Activated T-helper 1 cell treated with Interleukin-2 at 50 U/mL for 16 hours (primary cell): ENCODE measurements at regions not wholly inside any gene's neighbourhood (a gene's known extent, or its start where the extent isn't known, plus 50 kb on each side); places are given as distances from the start of the nearest gene placed in this dataset.
A peak's percentile ranks its signal among the peaks of the same experiment; 100 is the strongest.
"Not testable (repeated sequence)": the region's sequence is repeated elsewhere in the genome, so short reads cannot be mapped to it uniquely, and the experiment has no call there.

Experiments
- DNase-seq: peaks from one replicate; pipeline ENCODE4 v3.0.0-alpha.2; 2020; ENCODE audit warnings: low read depth

- DNase-seq: no peak
Measured at GRCh38 chr7:4525884-4526283, 156.2 kb upstream of the FOXK1 start.

DNA sequence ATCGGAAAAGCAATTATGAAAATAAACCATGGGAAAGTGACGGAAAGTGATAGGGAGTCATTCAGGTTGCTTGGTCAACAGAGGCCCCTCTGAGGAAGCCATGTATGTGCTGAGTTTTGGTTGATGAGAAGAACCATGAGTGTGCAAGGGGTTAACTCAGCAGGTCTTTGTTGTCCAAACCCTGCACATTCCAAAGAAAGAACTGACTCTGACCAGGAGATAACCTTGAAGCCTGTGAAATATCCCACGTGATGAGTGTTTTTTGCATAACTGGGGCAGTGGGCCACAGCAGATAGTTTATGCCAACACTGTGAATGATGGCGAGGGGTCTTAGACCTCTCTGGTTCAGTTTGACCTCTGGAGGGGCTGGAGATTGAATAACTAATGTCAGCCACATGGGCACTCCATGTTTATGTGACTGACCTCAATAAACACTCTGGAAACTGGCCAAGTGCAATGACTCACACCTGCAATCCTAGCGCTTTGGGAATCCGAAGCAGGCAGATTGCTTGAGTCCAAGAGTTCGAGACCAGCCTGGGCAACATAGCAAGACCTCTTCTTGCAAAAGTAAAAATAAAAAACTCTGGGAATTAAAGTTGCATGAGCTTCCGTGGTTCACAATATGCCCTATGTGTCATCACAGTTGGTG is 154.0 kb upstream of the FOXK1 start:
- no peak for DNase-seq

DNA sequence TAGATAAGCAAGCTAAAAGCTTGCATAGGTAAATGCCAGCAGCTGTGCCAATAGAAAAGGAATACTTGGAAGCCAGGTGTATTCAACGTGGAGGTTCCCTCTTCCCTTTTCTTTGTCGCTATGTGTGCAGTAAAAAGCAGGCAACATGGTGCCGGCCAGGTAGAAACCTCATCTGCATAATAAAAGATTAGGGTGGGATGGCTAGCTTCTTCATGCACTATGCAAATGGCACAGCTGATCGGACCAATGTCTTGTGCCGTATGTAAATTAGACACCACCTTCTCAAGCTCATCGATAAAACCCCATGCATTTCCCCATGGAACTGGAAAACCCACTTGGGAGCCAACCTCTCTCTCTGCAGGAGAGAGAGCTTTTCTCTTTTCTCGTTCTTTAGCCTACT is 150.9 kb upstream of the FOXK1 start:
- DNase-seq: no peak

- not testable (repeated sequence) for DNase-seq
Measured at GRCh38 chr7:4533339-4533738, 148.8 kb upstream of the FOXK1 start.

GRCh38 chr7:4549681-4550080 is 132.4 kb upstream of the FOXK1 start:
- no peak for DNase-seq

GRCh38 chr7:4550117-4550516 is 132.0 kb upstream of the FOXK1 start:
- DNase-seq: no peak

- DNase-seq: no peak
Measured at GRCh38 chr7:4552985-4553384, 129.1 kb upstream of the FOXK1 start.

- DNase-seq: no peak
Measured at GRCh38 chr7:4556868-4557793, 125.0 kb upstream of the FOXK1 start.

GRCh38 chr7:4561795-4562194 is 120.3 kb upstream of the FOXK1 start:
- DNase-seq: no peak

DNA sequence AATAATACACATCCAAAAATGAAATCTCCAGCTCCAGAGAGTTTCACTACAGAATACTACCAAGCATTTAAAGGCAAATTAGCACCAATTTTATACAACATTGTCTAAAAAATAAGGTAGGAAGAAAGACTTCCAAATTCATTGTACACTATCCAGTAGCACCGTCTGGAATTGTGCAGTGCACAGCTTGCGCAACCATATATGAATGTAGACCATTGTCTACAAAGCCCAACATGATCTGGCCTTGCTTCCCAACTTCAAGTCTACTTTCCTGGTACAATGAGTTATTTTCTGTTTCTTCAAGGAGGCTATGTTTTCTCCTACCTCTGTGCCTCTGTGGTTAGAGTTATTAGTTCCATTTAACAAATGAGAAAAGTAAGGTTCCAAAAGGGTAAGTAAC is 115.4 kb upstream of the FOXK1 start:
- DNase-seq: no peak

- DNase-seq: no peak
Measured at GRCh38 chr7:4574851-4575250, 107.2 kb upstream of the FOXK1 start.

DNA sequence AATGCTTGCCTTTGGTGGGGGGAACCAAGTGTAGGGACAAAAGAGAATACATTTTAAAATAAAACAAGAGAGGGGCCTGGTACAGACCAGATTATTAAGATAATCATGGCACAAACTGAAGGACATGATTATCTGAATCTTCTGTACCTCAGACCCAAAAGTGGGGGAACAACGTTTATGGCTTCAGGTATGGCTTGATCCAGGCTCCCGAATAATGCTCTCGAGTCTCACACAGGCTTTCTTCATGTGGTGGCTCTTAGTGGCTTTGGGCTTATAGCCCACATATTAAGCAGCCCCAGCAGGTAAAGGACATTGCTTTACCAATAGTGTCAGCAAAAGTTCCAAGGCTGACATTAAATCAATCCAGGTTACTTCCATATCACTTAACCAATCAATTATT is 106.8 kb upstream of the FOXK1 start:
- no peak for DNase-seq

- DNase-seq: no peak
Measured at GRCh38 chr7:4602905-4603842, 78.9 kb upstream of the FOXK1 start.

- DNase-seq: no peak
Measured at GRCh38 chr7:4603843-4604231, 78.3 kb upstream of the FOXK1 start.

DNA sequence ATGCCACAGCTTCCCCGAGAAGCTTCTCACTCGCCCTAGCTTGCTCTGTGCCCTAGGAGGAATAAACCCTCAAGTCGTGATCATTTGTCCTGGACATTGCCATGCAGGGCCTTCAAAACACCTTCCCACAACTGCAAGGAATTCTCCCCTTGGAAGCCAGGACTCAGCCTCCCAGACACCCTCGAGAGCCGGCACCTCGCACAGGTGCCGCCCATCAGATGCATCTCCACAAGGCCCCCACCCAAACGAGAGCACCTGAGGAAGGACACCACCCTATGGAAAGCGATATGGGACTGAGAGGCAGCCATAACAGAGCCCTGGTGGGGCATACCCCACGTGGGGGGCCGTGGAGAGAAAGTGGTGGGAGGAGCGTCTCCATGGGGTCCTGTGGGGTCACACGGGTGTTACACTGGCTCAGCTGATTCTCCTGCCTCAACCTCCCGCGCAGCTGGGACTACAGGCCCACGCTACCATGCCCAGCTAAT is 77.6 kb upstream of the FOXK1 start:
- DNase-seq: no peak

DNA sequence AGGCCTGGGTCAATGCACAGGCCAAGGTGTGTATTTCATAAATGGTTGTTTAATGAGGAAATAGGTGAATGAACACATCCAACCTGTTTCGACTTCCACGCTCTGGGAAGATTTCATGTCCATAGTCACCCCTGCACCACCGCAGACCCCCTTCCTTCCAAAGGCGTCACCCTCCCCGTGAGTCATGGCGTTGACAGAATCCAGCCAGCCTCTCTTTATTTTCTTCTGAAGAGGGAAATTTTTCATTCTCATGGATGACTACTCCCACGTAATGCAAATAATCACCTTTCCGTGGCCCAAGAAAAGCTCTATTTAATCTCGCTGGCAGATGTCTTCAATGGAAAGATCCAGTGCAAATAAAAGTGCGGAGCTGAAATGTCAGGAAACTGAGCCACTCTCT is 75.3 kb upstream of the FOXK1 start:
- DNase-seq: no peak

GRCh38 chr7:4607311-4607729 is 74.8 kb upstream of the FOXK1 start:
- DNase-seq: no peak

DNA sequence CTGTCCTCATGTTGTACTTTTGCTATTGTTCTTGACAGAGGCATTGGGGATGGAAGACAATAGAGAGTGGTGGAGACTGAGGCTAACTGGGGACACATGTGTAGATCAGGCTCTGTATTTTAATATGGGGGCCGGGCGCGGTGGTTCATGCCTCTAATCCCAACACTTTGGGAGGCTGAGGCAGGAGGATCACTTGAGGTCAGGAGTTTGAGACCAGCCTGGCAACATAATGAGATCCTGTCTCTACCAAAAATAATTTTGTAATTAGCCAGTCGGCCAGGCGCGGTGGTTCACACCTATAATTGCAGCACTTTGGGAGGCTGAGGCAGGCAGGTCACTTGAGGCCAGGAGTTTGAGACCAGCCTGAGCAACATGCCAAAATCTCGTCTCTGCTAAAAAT is 72.5 kb upstream of the FOXK1 start:
- DNase-seq: not testable (repeated sequence)

GRCh38 chr7:4610768-4611467 is 71.2 kb upstream of the FOXK1 start:
- peak; percentile 17 for DNase-seq

- no peak for DNase-seq
Measured at GRCh38 chr7:4612237-4612636, 69.9 kb upstream of the FOXK1 start.
